Hippocampal formation (tissue), 2 donors: ENCODE measurements at regions not wholly inside any gene's neighbourhood (a gene's known extent, or its start where the extent isn't known, plus 50 kb on each side); places are given as distances from the start of the nearest gene placed in this dataset.
A peak's percentile ranks its signal among the peaks of the same experiment; 100 is the strongest.
"Not testable (repeated sequence)": the region's sequence is repeated elsewhere in the genome, so short reads cannot be mapped to it uniquely, and the experiment has no call there.

Experiments
- DNase-seq, 2 donors: peaks; one replicate each; lab custom pipeline; 2025; lab: John Stamatoyannopoulos, UW

DNA sequence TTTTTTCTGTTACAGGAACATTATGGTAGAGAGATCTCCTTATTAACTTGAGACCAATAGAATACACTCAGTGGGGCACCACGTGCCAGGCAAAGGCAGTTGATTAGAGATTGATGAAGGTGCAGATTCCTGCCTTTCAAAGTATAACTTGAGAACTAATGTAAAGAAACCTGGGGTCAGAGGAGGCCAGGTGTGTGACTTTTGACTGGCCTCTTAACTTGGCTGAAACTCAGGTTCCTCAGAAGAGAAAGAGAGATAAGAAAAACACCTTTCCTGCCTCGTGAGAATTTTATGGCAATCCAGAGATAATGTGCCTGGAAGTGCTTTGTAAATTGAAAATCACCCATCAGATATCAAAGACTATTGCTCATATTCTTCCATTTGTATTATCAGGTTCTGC is 110.7 kb upstream of the GZMB start:
- DNase-seq = no peak

- no peak for DNase-seq
Measured at GRCh38 chr14:24741871-24742270, 107.9 kb upstream of the GZMB start.

DNA sequence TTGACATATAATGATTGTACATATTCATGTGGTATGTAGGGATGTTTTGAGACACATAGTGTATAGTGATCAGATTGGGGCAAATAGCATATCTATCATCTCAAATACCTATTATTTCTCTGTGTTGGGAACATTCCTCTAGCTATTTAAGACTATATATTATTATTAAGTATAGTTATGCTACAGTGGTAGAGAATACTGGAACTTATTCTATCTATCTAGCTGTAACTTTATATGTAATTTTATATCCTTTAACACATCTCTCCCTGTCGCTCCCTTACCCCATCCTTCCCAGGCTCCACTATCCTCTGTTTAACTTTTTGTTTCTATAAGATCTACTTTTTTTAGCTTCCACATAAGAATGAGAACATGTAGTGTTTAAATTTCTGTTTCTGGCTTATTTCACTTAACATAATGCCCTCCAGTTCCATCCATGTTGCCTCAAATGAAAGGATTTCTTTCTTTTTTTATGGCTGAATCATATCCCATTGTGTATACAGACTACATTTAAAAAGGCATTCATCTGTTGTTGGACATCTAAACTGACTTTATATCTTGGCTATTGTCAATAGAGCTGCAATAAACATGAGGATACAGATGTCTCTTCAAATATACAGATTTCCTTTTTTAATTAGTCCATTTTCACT is 102.1 kb upstream of the GZMB start:
- no peak for DNase-seq

DNA sequence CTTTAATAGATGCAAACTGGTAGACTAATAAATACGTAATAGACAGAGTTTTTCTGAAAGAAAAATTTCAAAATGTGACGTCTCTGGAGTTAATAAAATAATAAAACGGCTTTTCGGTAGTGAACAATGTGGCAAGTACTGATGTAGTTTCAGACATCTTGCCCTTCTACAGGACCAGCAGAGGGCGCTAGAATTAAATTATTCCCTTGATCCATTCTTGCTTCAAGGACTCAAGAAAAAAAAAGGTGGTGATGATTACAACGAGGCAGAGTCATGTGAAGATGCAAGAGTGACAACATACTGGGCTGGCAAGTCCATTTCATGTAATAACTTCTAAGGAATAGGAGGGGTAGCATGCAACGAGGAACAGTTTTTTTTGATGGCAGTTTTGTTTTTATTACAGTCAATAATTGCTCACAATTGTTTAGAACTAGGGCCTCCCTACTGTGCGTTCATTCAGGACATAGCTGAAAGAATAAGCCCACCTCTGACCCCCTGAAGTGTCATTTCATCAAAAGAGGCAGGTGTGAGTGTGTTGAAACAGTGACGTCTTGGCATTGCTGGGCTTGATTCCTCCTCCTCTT is 101.0 kb upstream of the GZMB start:
- peak; percentile 36 to 80 for DNase-seq

- DNase-seq = no peak
Measured at GRCh38 chr14:24726480-24726879, 92.5 kb upstream of the GZMB start.

GRCh38 chr14:24725311-24725710 is 91.3 kb upstream of the GZMB start:
- no peak for DNase-seq

- no peak for DNase-seq
Measured at GRCh38 chr14:24721775-24722174, 87.8 kb upstream of the GZMB start.

GRCh38 chr14:24715239-24715638 is 81.2 kb upstream of the GZMB start:
- DNase-seq = no peak

GRCh38 chr14:24713404-24713803 is 79.4 kb upstream of the GZMB start:
- DNase-seq = no peak

DNA sequence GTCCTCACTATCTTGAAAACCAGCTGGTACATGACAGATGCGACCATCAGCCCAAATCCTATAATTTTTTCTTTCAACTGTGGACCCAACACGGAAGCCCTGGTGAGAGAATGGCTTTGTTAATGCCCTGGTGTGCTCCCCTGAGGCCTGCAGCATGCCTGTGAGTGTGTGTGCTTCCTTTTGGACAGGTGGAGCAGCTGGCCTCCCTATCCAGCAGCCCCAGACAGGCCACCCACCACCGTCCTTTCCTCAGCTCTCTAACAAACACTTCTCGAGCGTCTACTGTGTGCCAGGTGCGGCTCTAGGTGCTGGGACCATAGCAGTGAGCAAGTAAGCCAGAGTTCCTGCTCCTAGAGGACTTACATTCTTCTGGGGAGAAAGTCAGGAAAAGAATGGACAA is 78.9 kb upstream of the GZMB start:
- no peak for DNase-seq

DNA sequence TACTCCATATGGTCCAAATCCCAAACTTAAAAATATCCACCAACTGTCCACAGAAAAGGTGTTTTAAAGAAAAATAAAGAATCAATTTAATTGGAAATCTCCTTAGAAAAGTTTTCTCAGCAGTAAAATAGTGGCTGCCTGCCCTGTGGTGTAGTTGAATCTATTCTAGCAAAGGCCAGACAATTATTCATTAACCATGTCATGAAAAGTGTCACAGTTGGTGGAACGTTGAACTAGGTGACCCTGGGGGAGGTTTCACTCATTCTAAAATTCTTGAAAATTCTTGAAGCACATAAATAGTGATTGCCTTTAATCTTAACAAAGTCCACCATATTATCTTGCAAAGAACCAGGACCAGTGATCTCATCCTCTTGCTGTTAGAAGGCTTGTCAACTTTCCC is 78.4 kb upstream of the GZMB start:
- DNase-seq = no peak

- peak; percentile 50 to 55 for DNase-seq
Measured at GRCh38 chr14:24710403-24711112, 76.6 kb upstream of the GZMB start.

GRCh38 chr14:24708684-24709083 is 74.7 kb upstream of the GZMB start:
- DNase-seq = no peak

- DNase-seq = no peak
Measured at GRCh38 chr14:24706351-24706750, 72.4 kb upstream of the GZMB start.

DNA sequence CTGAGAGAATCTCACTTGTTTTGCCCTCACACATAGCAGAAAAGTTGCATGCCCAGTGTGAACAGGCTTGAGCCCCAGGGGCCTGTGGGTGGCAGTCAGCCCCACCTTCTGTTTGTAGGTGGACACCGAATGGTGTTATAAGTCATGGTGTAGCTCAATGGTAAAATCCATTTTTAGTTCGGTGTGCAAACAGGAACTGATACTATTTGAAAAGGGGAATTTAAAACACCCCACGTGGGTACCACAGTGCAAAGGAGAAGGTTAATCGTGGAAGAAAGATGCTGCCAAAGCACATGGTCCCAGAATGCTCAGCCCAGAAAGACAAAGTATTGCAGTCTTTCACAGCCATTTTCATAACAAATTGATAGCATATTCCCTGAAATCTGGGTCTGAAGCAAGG is 71.8 kb upstream of the GZMB start:
- no peak for DNase-seq

DNA sequence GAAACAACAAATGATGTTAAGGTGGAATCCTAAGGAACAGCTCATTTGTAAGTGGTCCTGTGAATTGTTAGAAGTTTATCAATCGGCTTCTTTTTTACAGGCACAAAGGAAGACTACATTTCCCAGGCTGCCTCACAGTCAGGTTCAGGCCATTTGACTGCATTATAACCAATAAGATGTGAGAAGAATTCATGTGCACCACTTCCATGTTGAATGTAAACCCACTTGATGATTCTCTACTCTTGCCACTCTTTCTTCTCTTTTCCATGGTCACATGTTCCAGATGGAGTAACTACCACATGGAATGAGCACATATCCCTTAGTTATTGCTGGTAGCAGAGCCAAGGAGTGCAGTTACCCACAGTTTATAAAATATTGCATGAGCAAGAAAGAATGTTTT is 67.1 kb upstream of the GZMB start:
- DNase-seq = no peak

DNA sequence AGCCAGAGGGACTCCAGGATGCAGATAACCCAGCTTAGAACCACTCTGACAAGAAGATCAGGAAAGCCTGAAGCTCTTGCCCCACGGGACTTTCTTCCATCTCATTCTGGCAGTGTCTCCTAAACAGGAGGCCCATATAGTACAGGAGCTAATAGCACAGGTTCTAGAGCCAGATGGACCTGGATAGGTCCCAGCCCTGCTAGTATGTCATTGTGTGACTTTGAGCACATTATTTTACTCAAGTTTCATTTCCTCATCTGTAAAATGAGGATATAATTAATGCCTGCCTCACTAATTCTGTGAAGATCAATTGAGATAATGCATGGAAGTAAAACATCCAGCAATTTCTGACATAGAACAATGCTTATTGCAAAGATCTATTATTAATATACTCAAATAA is 66.5 kb upstream of the GZMB start:
- DNase-seq = no peak

- no peak for DNase-seq
Measured at GRCh38 chr14:24699052-24699451, 65.1 kb upstream of the GZMB start.

DNA sequence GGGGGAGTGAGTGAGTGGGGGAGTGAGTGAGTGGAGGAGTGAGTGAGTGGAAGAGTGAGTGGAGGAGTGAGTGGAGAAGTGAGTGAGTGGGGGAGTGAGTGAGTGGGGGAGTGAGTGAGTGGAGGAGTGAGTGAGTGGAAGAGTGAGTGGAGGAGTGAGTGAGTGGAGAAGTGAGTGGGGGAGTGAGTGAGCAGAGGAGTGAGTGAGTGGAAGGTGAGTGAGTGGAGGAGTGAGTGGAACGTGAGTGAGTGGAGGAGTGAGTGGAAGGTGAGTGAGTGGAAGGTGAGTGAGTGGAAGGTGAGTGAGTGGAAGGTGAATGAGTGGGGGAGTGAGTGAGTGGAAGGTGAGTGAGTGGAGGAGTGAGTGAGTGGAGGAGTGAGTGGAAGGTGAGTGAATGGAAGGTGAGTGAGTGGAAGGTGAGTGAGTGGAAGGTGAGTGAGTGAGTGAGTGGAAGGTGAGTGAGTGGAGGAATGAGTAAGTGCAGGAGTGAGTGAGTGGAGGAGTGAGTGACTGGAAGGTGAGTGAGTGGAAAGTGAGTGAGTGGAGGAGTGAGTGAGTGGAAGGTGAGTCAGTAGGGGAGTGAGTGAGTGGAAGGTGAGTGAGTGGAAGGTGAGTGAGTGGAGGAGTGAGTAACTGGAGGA is 62.4 kb upstream of the GZMB start:
- DNase-seq = not testable (repeated sequence)

- DNase-seq = peak in 1 of 2 donors; percentile 11
Measured at GRCh38 chr14:24695265-24696241, 61.6 kb upstream of the GZMB start.

GRCh38 chr14:24694680-24695079 is 60.7 kb upstream of the GZMB start:
- DNase-seq = no peak

DNA sequence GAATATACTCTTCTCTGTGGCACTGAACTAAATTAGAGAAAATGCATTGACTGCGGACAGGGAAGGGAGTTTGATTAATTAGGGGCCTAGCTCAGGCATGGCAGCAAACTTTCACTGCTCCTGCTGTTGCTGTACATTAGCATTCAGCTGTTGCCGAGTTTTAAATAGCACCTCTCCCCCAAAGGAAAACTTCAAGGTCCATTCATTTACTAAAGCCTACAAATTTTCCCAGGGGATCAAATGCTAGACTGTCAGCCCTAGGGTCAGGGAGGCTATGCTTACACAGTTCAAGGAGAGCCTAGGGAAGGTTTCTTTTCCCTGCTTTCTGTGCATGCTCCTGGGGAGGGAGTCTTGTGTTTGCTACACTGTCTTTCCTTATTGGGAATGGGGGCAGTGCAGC is 60.0 kb upstream of the GZMB start:
- no peak for DNase-seq
